Endothelial cell of umbilical vein (primary cell): ENCODE measurements at regions not wholly inside any gene's neighbourhood (a gene's known extent, or its start where the extent isn't known, plus 50 kb on each side); places are given as distances from the start of the nearest gene placed in this dataset.

Experiments used
- CTCF ChIP-seq, 2 donors: IDR thresholded peaks; 1 replicate in 1 of 2; 2 replicates in 1 of 2; pipeline ENCODE4 v1.5.1; 2011; ENCODE audit warnings: low read length in 2 of 2, mild to moderate bottlenecking in 2 of 2, moderate library complexity in 2 of 2, control low read depth in 1 of 2, inconsistent platforms in 1 of 2, low read depth in 1 of 2; ENCODE audit not compliant: insufficient read depth in 1 of 2; ENCODE audit errors: extremely low read depth in 1 of 2
- EZH2 ChIP-seq: IDR thresholded peaks from 2 replicates; pipeline ENCODE4 v1.6.1; 2012; ENCODE audit warnings: borderline replicate concordance, low read depth, mild to moderate bottlenecking, moderate library complexity, low read length, inconsistent platforms; ENCODE audit not compliant: severe bottlenecking
- FOS ChIP-seq: IDR thresholded peaks from 2 replicates; pipeline ENCODE4 v1.6.1; 2011; ENCODE audit warnings: mild to moderate bottlenecking, low read length, moderate library complexity, borderline replicate concordance; ENCODE audit not compliant: insufficient read depth
- JUN ChIP-seq: IDR thresholded peaks from 2 replicates; pipeline ENCODE4 v1.6.1; 2011; ENCODE audit warnings: borderline replicate concordance, low read depth; ENCODE audit not compliant: insufficient read length, insufficient read depth
- POLR2A ChIP-seq: IDR thresholded peaks from 2 replicates; pipeline ENCODE4 v1.6.1; 2012; ENCODE audit warnings: low read depth, mild to moderate bottlenecking, control low read depth, low read length
- POLR2AphosphoS5 ChIP-seq: IDR thresholded peaks from 2 replicates; pipeline ENCODE4 v1.6.1; 2012; ENCODE audit warnings: low read depth, mild to moderate bottlenecking, control low read depth, low read length, moderate library complexity; ENCODE audit not compliant: insufficient read depth
- TF ChIP-seq, protein P1 (sequence below): IDR thresholded peaks from 2 replicates; pipeline ENCODE4 v1.6.1; 2011; ENCODE audit not compliant: insufficient read depth, insufficient read length

DNA sequence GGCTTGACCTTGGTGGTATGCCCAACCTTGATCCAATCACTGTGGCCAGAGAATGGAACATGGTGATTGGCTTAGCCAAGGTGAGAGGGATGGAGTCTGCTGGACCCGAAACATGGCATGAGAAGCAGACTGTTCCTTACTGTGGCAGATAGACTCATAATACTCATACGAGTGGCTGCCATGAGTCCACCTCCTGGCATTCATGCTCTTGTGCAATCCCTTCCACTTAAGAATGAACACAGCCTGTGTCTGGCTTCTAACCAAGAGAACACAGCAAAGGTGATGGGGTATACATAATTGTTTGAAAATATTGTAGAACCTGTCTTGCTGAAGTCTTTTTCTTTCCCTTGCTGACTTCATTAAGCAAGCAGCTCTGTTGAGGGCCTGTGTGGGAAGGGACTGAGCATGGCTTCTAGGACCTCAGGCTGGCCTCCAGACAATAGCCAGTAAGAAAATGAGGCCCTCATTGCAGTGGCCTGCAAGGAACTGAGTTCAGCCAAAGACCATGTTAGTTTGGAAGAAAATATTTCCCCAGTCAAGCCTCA is 85.9 kb downstream of the ZNF281 start:
- no peak for TF ChIP-seq CTCF (IDR thresholded peaks at IDR 0.05; ENCODE audit: extremely low read depth in 1 of 2, insufficient read depth in 1 of 2, low read depth in 1 of 2, low read length in 2 of 2)
- TF ChIP-seq EZH2 = no peak
- TF ChIP-seq FOS = no peak
- TF ChIP-seq POLR2AphosphoS5 = no peak
- TF ChIP-seq JUN = no peak
- no peak for TF ChIP-seq POLR2A
- TF ChIP-seq, protein P1, sequence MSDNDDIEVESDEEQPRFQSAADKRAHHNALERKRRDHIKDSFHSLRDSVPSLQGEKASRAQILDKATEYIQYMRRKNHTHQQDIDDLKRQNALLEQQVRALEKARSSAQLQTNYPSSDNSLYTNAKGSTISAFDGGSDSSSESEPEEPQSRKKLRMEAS = no peak
